Large intestine (tissue), 3 donors: ENCODE measurements at regions not wholly inside any gene's neighbourhood (a gene's known extent, or its start where the extent isn't known, plus 50 kb on each side); places are given as distances from the start of the nearest gene placed in this dataset.

Experiments
- DNase-seq, 2 donors: peaks; one replicate each; pipeline versions ENCODE4 v3.0.0 to v3.0.0-alpha.2; 2013
- H3K27ac ChIP-seq: one replicate; pipeline ENCODE4 v1.5.1; 2013; ENCODE audit warnings: low read length
- H3K27me3 ChIP-seq: 2 replicates; pipeline ENCODE4 v1.6.1; 2013; ENCODE audit warnings: low read length; ENCODE audit not compliant: control insufficient read depth, insufficient read depth
- H3K36me3 ChIP-seq: 2 replicates; pipeline ENCODE4 v1.6.1; 2013; ENCODE audit warnings: low read length; ENCODE audit not compliant: control insufficient read depth, insufficient read depth
- H3K4me1 ChIP-seq: one replicate; pipeline ENCODE4 v1.6.1; 2013; ENCODE audit warnings: low read length; ENCODE audit not compliant: control insufficient read depth, insufficient read depth
- H3K4me3 ChIP-seq: one replicate; pipeline ENCODE4 v1.5.1; 2013; ENCODE audit warnings: low read length
- H3K9me3 ChIP-seq: one replicate; pipeline ENCODE4 v1.6.1; 2013; ENCODE audit warnings: mild to moderate bottlenecking, low read depth, low read length, moderate library complexity; ENCODE audit not compliant: control insufficient read depth
- WGBS: methylation state at CpG from one replicate; pipeline ENCODE4 v1.1.5; 2013; ENCODE audit warnings: low lambda C conversion rate; ENCODE audit not compliant: insufficient coverage; 5-methylcytosine and 5-hydroxymethylcytosine counted together

GRCh38 chr4:151559595-151559994, 150.6 kb downstream of the FHIP1A start:
- Histone ChIP-seq H3K4me3 (no peak overlapping the region), H3K36me3 (no peaks in the 10 kb centered on the region), H3K4me1 (peaks cover 9% of the 10 kb centered on the region), H3K27me3 (no peaks in the 10 kb centered on the region), H3K9me3 (no peaks in the 10 kb centered on the region), H3K27ac (no peak overlapping the region)
- no peak for DNase-seq
- WGBS = no CpG with 5 or more reads among the region's 2 CpGs

- H3K9me3 ChIP-seq = no peaks in the 10 kb centered on the region
- DNase-seq = no peak
- no peaks in the 10 kb centered on the region for H3K36me3 ChIP-seq
- no CpG with 5 or more reads among the region's 1 CpG for WGBS
- H3K4me1 ChIP-seq = peaks cover 16% of the 10 kb centered on the region
- no peak overlapping the region for H3K4me3 ChIP-seq
- H3K27ac ChIP-seq = no peak overlapping the region
- no peaks in the 10 kb centered on the region for H3K27me3 ChIP-seq
These were observed 152.7 kb downstream of the FHIP1A start for GRCh38 chr4:151561551-151562256.

- DNase-seq = peak in 1 of 2 donors; percentile 47
- H3K4me1 ChIP-seq = peaks cover 21% of the 10 kb centered on the region
- no peaks in the 10 kb centered on the region for H3K9me3 ChIP-seq
- H3K27ac ChIP-seq = no peak overlapping the region
- no peaks in the 10 kb centered on the region for H3K27me3 ChIP-seq
- H3K36me3 ChIP-seq = no peaks in the 10 kb centered on the region
- no peak overlapping the region for H3K4me3 ChIP-seq
- no CpG with 5 or more reads among the region's 3 CpGs for WGBS
These were observed 154.2 kb downstream of the FHIP1A start for GRCh38 chr4:151563194-151563593.

- Histone ChIP-seq H3K4me1 (peaks cover 21% of the 10 kb centered on the region), H3K27me3 (no peaks in the 10 kb centered on the region), H3K4me3 (no peak overlapping the region), H3K27ac (peak overlapping the region; percentile 73), H3K9me3 (no peaks in the 10 kb centered on the region), H3K36me3 (no peaks in the 10 kb centered on the region)
- WGBS = no CpG with 5 or more reads among the region's 2 CpGs
- peak; percentile 50 to 76 for DNase-seq
These were observed 155.3 kb downstream of the FHIP1A start for GRCh38 chr4:151564321-151564720.

GRCh38 chr4:151565583-151565982, 156.6 kb downstream of the FHIP1A start:
- Histone ChIP-seq H3K27me3 (no peaks in the 10 kb centered on the region), H3K27ac (no peak overlapping the region), H3K36me3 (no peaks in the 10 kb centered on the region), H3K4me1 (peaks cover 21% of the 10 kb centered on the region), H3K9me3 (no peaks in the 10 kb centered on the region), H3K4me3 (no peak overlapping the region)
- DNase-seq = no peak
- WGBS = 89% methylated on average over 2 of the region's 3 CpGs

GRCh38 chr4:151566053-151566452, 157.1 kb downstream of the FHIP1A start:
- no peaks in the 10 kb centered on the region for H3K36me3 ChIP-seq
- H3K27ac ChIP-seq = no peak overlapping the region
- H3K4me3 ChIP-seq = no peak overlapping the region
- H3K9me3 ChIP-seq = no peaks in the 10 kb centered on the region
- H3K27me3 ChIP-seq = no peaks in the 10 kb centered on the region
- H3K4me1 ChIP-seq = peaks cover 21% of the 10 kb centered on the region
- 83% methylated on average over 1 of the region's 3 CpGs for WGBS
- DNase-seq = no peak

GRCh38 chr4:151567056-151567455, 158.1 kb downstream of the FHIP1A start:
- H3K27ac ChIP-seq = no peak overlapping the region
- H3K4me1 ChIP-seq = peaks cover 21% of the 10 kb centered on the region
- no peaks in the 10 kb centered on the region for H3K36me3 ChIP-seq
- no peak overlapping the region for H3K4me3 ChIP-seq
- no peak for DNase-seq
- WGBS = 76% methylated on average over 3 of the region's 4 CpGs
- H3K9me3 ChIP-seq = no peaks in the 10 kb centered on the region
- no peaks in the 10 kb centered on the region for H3K27me3 ChIP-seq

GRCh38 chr4:151568966-151569365, 160.0 kb downstream of the FHIP1A start:
- Histone ChIP-seq H3K4me3 (no peak overlapping the region), H3K27me3 (no peaks in the 10 kb centered on the region), H3K36me3 (no peaks in the 10 kb centered on the region), H3K4me1 (peaks cover 16% of the 10 kb centered on the region), H3K27ac (no peak overlapping the region), H3K9me3 (no peaks in the 10 kb centered on the region)
- WGBS = no CpG with 5 or more reads among the region's 5 CpGs
- DNase-seq = no peak

- DNase-seq = no peak
- Histone ChIP-seq H3K4me3 (no peak overlapping the region), H3K27me3 (no peaks in the 10 kb centered on the region), H3K36me3 (no peaks in the 10 kb centered on the region), H3K27ac (no peak overlapping the region), H3K4me1 (peaks cover 11% of the 10 kb centered on the region), H3K9me3 (no peaks in the 10 kb centered on the region)
These were observed 160.7 kb downstream of the FHIP1A start for GRCh38 chr4:151569650-151570049.

GRCh38 chr4:151573474-151573873, 164.5 kb downstream of the FHIP1A start:
- H3K27ac ChIP-seq = peak overlapping the region; percentile 30
- H3K4me3 ChIP-seq = no peak overlapping the region
- 100% methylated on average over 1 of the region's 2 CpGs for WGBS
- no peaks in the 10 kb centered on the region for H3K27me3 ChIP-seq
- H3K4me1 ChIP-seq = peaks cover 5% of the 10 kb centered on the region
- H3K9me3 ChIP-seq = peaks cover 2% of the 10 kb centered on the region
- H3K36me3 ChIP-seq = no peaks in the 10 kb centered on the region
- DNase-seq = no peak

GRCh38 chr4:151573945-151574344, 165.0 kb downstream of the FHIP1A start:
- peak overlapping the region; percentile 30 for H3K27ac ChIP-seq
- WGBS = no CpG with 5 or more reads among the region's 1 CpG
- DNase-seq = peak; percentile 31 to 56

More at GRCh38 chr4:151573945-151574344, 165.0 kb downstream of the FHIP1A start:
- H3K27me3 ChIP-seq = no peaks in the 10 kb centered on the region
- no peaks in the 10 kb centered on the region for H3K36me3 ChIP-seq
- H3K9me3 ChIP-seq = peaks cover 2% of the 10 kb centered on the region
- no peak overlapping the region for H3K4me3 ChIP-seq
- H3K4me1 ChIP-seq = peaks cover 5% of the 10 kb centered on the region
